ENCODE measurements at regions not wholly inside any gene's neighbourhood (a gene's known extent, or its start where the extent isn't known, plus 50 kb on each side); places are given as distances from the start of the nearest gene placed in this dataset.

GRCh38 chr9:10764481-10764880, 151.7 kb upstream of the PTPRD start:
- H2AK9ac ChIP-seq (replicated peaks; ENCODE audit: low read depth, low read length, poor library complexity) = no peak overlapping the region
- intact Hi-C loops (cut with micrococcal nuclease) (no loop called here), dilution Hi-C loops (cut with HindIII; ENCODE audit: low sequenced_read_pairs, unreplicated experiment) (no loop called here), in situ Hi-C loops (cut with MboI; ENCODE audit: low sequenced_read_pairs) (no loop called here)
- no peak overlapping the region for H3K27ac ChIP-seq (ENCODE audit: insufficient read depth, low read length)
- no peak overlapping the region for H3K9ac ChIP-seq (ENCODE audit: low read depth, low read length)
- H3K4me3 ChIP-seq (ENCODE audit: insufficient read depth, low read depth, low read length) = no peak overlapping the region
- no peak overlapping the region for H2AFZ ChIP-seq (replicated peaks; ENCODE audit: low read length, poor library complexity)
- no peak overlapping the region for H2BK5ac ChIP-seq (ENCODE audit: low read depth, low read length, poor library complexity, severe bottlenecking)
- no peaks in the 10 kb centered on the region for H3K9me1 ChIP-seq (ENCODE audit: insufficient read depth, low read length)
- no peak overlapping the region for H4K8ac ChIP-seq (ENCODE audit: low read depth in 2 of 2, low read length in 2 of 2)
- H2AK5ac ChIP-seq (ENCODE audit: low read depth, low read length) = no peak overlapping the region
- ChIA-PET POLR2A (ENCODE audit: unreplicated experiment) (no interaction called here), CTCF (no interaction called here)
- no peak overlapping the region for H3K4me2 ChIP-seq (ENCODE audit: low read depth, low read length)
- H3K79me1 ChIP-seq (ENCODE audit: low read depth in 1 of 2, low read length in 2 of 2) = no peaks in the 10 kb centered on the region
- DNase-seq = no peak
- H4K5ac ChIP-seq (ENCODE audit: low read depth, low read length) = no peak overlapping the region
- no peak overlapping the region for H2BK15ac ChIP-seq (ENCODE audit: low read depth, low read length)
- no peak overlapping the region for H3K23ac ChIP-seq (ENCODE audit: low read depth, low read length)
- H3K56ac ChIP-seq (ENCODE audit: extremely low read depth, insufficient read depth, low read length) = no peak overlapping the region
- BruUV-seq (replicated peaks) = no TSS peak
- no peak overlapping the region for H2BK20ac ChIP-seq (ENCODE audit: low read depth, low read length)
- no peak overlapping the region for H4K91ac ChIP-seq (ENCODE audit: insufficient read depth, low read depth, low read length)
- no peaks in the 10 kb centered on the region for H3K4me1 ChIP-seq (ENCODE audit: control insufficient read depth, insufficient read depth, low read length)
- no peak overlapping the region for H3K4ac ChIP-seq (ENCODE audit: low read depth, low read length)
- H3K18ac ChIP-seq (ENCODE audit: low read depth, low read length) = no peak overlapping the region
- no peak overlapping the region for H3K14ac ChIP-seq (replicated peaks; ENCODE audit: low read depth, low read length)
- H3K36me3 ChIP-seq (ENCODE audit: control insufficient read depth, insufficient read depth, low read length) = no peaks in the 10 kb centered on the region
- no peak for ATAC-seq (ENCODE audit: low read depth)
- H4K20me1 ChIP-seq (ENCODE audit: insufficient read depth, low read length) = no peaks in the 10 kb centered on the region
- peaks cover 7% of the 10 kb centered on the region; the same call in 1 of the 2 replicates for H3K9me3 ChIP-seq (ENCODE audit: control insufficient read depth, insufficient read depth, low read length)
- no peak overlapping the region for H2BK120ac ChIP-seq (ENCODE audit: low read depth, low read length)
- TF ChIP-seq CEBPB (IDR thresholded peaks at IDR 0.05; ENCODE audit: low read depth, low read length) = no peak
- no peak for TF ChIP-seq MAFK (IDR thresholded peaks at IDR 0.05; ENCODE audit: low read depth, low read length)
- TF ChIP-seq MXI1 (IDR thresholded peaks at IDR 0.05; ENCODE audit: borderline replicate concordance, low read depth, low read length) = no peak
- no peak for TF ChIP-seq CHD1 (IDR thresholded peaks at IDR 0.05; ENCODE audit: low read depth, low read length)
- TF ChIP-seq NFE2L2 (IDR thresholded peaks at IDR 0.05; ENCODE audit: low read depth, low read length) = no peak
- TF ChIP-seq RCOR1 (IDR thresholded peaks at IDR 0.05; ENCODE audit: insufficient replicate concordance, low read length) = no peak
- no peak for TF ChIP-seq RAD21 (IDR thresholded peaks at IDR 0.05; ENCODE audit: low read length)
- TF ChIP-seq BHLHE40 (IDR thresholded peaks at IDR 0.05; ENCODE audit: low read depth, low read length) = no peak
- no peak for TF ChIP-seq CTCF (conservative IDR thresholded peaks at IDR 0.05; ENCODE audit: low read depth, low read length)
- TF ChIP-seq POLR2A (IDR thresholded peaks at IDR 0.05; ENCODE audit: low read depth, low read length) = no peak
- TF ChIP-seq FOS (IDR thresholded peaks at IDR 0.05; ENCODE audit: low read depth, low read length) = no peak
- TF ChIP-seq MAZ (IDR thresholded peaks at IDR 0.05; ENCODE audit: borderline replicate concordance, low read depth, low read length) = no peak
- TF ChIP-seq ELK1 (IDR thresholded peaks at IDR 0.05; ENCODE audit: borderline replicate concordance, low read depth, low read length) = no peak
- no peak for TF ChIP-seq RFX5 (IDR thresholded peaks at IDR 0.05; ENCODE audit: low read depth, low read length)
- TF ChIP-seq SMC3 (IDR thresholded peaks at IDR 0.05; ENCODE audit: low read depth, low read length) = no peak
- WGBS, 2 experiments (ENCODE audit: extremely low coverage in 2 of 2, insufficient read length in 1 of 2) = no CpG with 5 or more reads among the region's 3 CpGs
- no peaks in the 10 kb centered on the region for H3K27me3 ChIP-seq (ENCODE audit: control insufficient read depth, insufficient read depth, low read length)

Data from IMR-90 (cell line).